SK-N-SH treated with all-trans-retinoic acid at 6 μM for 48 hours (cell line): ENCODE measurements at regions not wholly inside any gene's neighbourhood (a gene's known extent, or its start where the extent isn't known, plus 50 kb on each side); places are given as distances from the start of the nearest gene placed in this dataset.

Source experiments
- ATAC-seq: fragments of 200-7000 bp; cut with Tn5 transposase; 3 replicates; pipeline ENCODE4 v1.9.1; 2020; ENCODE audit warnings: mild to moderate bottlenecking, moderate library complexity
- ARNTL ChIP-seq: fragments of 450-650 bp; formaldehyde crosslinking; IDR thresholded peaks from 2 replicates; pipeline ENCODE4 v1.5.0; 2020; ENCODE audit warnings: low read depth, mild to moderate bottlenecking, moderate library complexity, borderline replicate concordance
- BACH2 ChIP-seq: fragments of 250-450 bp; sonication (Bioruptor Pico); IDR thresholded peaks from 2 replicates; pipeline ENCODE4 v1.9.0; 2021; ENCODE audit warnings: mild to moderate bottlenecking, borderline replicate concordance
- CREB5 ChIP-seq: fragments of 250-450 bp; sonication (Bioruptor Pico); IDR thresholded peaks from 2 replicates; pipeline ENCODE4 v1.5.1; 2020; ENCODE audit warnings: low read depth, mild to moderate bottlenecking, moderate library complexity
- CSDC2 ChIP-seq: fragments of 250-450 bp; sonication (Bioruptor Pico); IDR thresholded peaks from 2 replicates; pipeline ENCODE4 v1.5.0; 2020; ENCODE audit warnings: mild to moderate bottlenecking, moderate library complexity
- ESRRG ChIP-seq: fragments of 250-450 bp; sonication (Bioruptor Pico); IDR thresholded peaks from 2 replicates; pipeline ENCODE4 v1.6.1; 2021; ENCODE audit warnings: mild to moderate bottlenecking
- GLIS3 ChIP-seq: fragments of 250-450 bp; sonication (Bioruptor Pico); IDR thresholded peaks from 2 replicates; pipeline ENCODE4 v1.5.0; 2020; ENCODE audit warnings: mild to moderate bottlenecking, moderate library complexity
- ISL1 ChIP-seq: fragments of 250-450 bp; sonication (Bioruptor Pico); IDR thresholded peaks from 2 replicates; pipeline ENCODE4 v2.1.2; 2022; ENCODE audit warnings: mild to moderate bottlenecking, moderate library complexity
- OSR1 ChIP-seq: fragments of 250-450 bp; sonication (Bioruptor Pico); IDR thresholded peaks from 2 replicates; pipeline ENCODE4 v1.8.0; 2022; ENCODE audit warnings: moderate library complexity, mild to moderate bottlenecking, inconsistent platforms
- POU6F1 ChIP-seq: fragments of 250-450 bp; sonication (Bioruptor Pico); IDR thresholded peaks from 2 replicates; pipeline ENCODE4 v1.8.0; 2021; ENCODE audit warnings: low read depth, mild to moderate bottlenecking, moderate library complexity, borderline replicate concordance
- PPARA ChIP-seq: fragments of 250-450 bp; sonication (Bioruptor Pico); IDR thresholded peaks from 2 replicates; pipeline ENCODE4 v1.5.0; 2020; ENCODE audit warnings: mild to moderate bottlenecking, borderline replicate concordance
- SNAI2 ChIP-seq: fragments of 250-450 bp; sonication (Bioruptor Pico); IDR thresholded peaks from 2 replicates; pipeline ENCODE4 v1.5.0; 2020; ENCODE audit warnings: mild to moderate bottlenecking, moderate library complexity
- TCF4 ChIP-seq: fragments of 250-450 bp; sonication (Bioruptor Pico); IDR thresholded peaks from 2 replicates; pipeline ENCODE4 v1.8.0; 2021; ENCODE audit warnings: mild to moderate bottlenecking, moderate library complexity, borderline replicate concordance
- TOX ChIP-seq: fragments of 250-450 bp; sonication (Bioruptor Pico); IDR thresholded peaks from 2 replicates; pipeline ENCODE4 v1.8.0; 2021; ENCODE audit warnings: mild to moderate bottlenecking, moderate library complexity, borderline replicate concordance
- ZC3H10 ChIP-seq: fragments of 250-450 bp; sonication (Bioruptor Pico); IDR thresholded peaks from 2 replicates; pipeline ENCODE4 v1.5.1; 2021; ENCODE audit warnings: mild to moderate bottlenecking, moderate library complexity
- ZFP3 ChIP-seq: fragments of 250-450 bp; sonication (Bioruptor Pico); IDR thresholded peaks from 2 replicates; pipeline ENCODE4 v1.5.0; 2020; ENCODE audit warnings: mild to moderate bottlenecking, moderate library complexity
- ZFP30 ChIP-seq: fragments of 450-650 bp; formaldehyde crosslinking; IDR thresholded peaks from 2 replicates; pipeline ENCODE4 v1.5.0; 2022; ENCODE audit warnings: mild to moderate bottlenecking, moderate library complexity
- ZNF565 ChIP-seq: fragments of 450-650 bp; formaldehyde crosslinking; conservative IDR thresholded peaks from 2 replicates; pipeline ENCODE4 v1.5.0; 2020; ENCODE audit warnings: low read depth, mild to moderate bottlenecking, moderate library complexity
- ZNF70 ChIP-seq: fragments of 450-650 bp; formaldehyde crosslinking; IDR thresholded peaks from 2 replicates; pipeline ENCODE4 v1.5.0; 2020; ENCODE audit warnings: mild to moderate bottlenecking, moderate library complexity
- ZNF8 ChIP-seq: fragments of 450-650 bp; formaldehyde crosslinking; IDR thresholded peaks from 2 replicates; pipeline ENCODE4 v1.5.0; 2020; ENCODE audit warnings: mild to moderate bottlenecking, moderate library complexity
- TF ChIP-seq, protein P1 (sequence below): fragments of 250-450 bp; sonication (Bioruptor Pico); IDR thresholded peaks from 2 replicates; pipeline ENCODE4 v1.5.0; 2020; ENCODE audit warnings: mild to moderate bottlenecking, moderate library complexity
- TF ChIP-seq, protein P2 (sequence below): fragments of 250-450 bp; sonication (Bioruptor Pico); IDR thresholded peaks from 2 replicates; pipeline ENCODE4 v1.8.0; 2020; ENCODE audit warnings: mild to moderate bottlenecking, moderate library complexity, borderline replicate concordance

GRCh38 chr3:41126961-41127360 lies 72.3 kb upstream of the CTNNB1 start:
- TF ChIP-seq OSR1: no peak
- TF ChIP-seq ZFP30: no peak
- no peak for TF ChIP-seq ZNF8 (CRISPR knock-in tag)
- no peak for TF ChIP-seq SNAI2 (CRISPR knock-in tag)
- TF ChIP-seq ZFP3 (CRISPR knock-in tag): no peak
- no peak for TF ChIP-seq ZNF70
- no peak for TF ChIP-seq CREB5 (CRISPR knock-in tag)
- TF ChIP-seq, protein P1, sequence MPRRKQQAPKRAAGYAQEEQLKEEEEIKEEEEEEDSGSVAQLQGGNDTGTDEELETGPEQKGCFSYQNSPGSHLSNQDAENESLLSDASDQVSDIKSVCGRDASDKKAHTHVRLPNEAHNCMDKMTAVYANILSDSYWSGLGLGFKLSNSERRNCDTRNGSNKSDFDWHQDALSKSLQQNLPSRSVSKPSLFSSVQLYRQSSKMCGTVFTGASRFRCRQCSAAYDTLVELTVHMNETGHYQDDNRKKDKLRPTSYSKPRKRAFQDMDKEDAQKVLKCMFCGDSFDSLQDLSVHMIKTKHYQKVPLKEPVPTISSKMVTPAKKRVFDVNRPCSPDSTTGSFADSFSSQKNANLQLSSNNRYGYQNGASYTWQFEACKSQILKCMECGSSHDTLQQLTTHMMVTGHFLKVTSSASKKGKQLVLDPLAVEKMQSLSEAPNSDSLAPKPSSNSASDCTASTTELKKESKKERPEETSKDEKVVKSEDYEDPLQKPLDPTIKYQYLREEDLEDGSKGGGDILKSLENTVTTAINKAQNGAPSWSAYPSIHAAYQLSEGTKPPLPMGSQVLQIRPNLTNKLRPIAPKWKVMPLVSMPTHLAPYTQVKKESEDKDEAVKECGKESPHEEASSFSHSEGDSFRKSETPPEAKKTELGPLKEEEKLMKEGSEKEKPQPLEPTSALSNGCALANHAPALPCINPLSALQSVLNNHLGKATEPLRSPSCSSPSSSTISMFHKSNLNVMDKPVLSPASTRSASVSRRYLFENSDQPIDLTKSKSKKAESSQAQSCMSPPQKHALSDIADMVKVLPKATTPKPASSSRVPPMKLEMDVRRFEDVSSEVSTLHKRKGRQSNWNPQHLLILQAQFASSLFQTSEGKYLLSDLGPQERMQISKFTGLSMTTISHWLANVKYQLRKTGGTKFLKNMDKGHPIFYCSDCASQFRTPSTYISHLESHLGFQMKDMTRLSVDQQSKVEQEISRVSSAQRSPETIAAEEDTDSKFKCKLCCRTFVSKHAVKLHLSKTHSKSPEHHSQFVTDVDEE (CRISPR knock-in tag): no peak
- TF ChIP-seq ZC3H10: no peak
- no peak for TF ChIP-seq PPARA
- TF ChIP-seq, all 23 proteins: peak for 0
- ATAC-seq: no peak

DNA sequence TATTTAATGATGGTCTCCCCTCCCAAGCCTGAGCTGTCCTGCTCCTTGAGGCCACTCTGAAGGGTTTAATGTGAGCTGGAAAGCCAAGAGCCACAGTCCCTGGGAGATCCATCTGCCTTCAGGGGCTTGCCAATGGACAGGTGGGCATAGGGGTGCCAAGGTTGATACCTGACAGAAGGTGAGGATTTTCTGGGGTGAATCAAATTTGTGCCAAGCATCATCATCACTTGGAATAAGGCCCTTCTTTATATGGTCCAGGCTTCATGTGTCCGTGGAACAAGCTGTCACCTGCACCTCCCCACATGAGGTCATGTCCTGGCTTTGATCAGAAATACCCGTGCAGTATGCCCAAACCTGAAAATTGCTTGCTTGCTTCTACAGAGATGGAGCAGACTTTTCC lies 71.9 kb upstream of the CTNNB1 start:
- no peak for ATAC-seq
- no peak for TF ChIP-seq ISL1 (CRISPR knock-in tag)

DNA sequence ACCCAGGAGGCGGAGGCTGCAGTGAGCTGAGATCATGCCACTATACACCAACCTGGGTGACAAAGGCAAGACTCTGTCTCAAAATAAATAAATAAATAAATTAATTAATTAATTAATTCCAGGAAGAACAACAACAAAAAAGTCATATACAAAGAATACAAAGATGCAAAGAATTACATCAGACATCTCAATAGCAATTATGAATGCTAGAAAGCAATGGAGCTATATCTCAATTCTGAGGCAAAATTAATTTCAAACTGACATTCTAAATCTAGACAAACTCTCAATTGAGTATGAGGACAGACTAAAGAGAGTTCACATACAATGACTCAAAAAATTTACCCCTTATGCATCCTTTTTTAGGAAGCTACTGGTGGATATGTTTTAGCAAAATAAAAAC lies 69.6 kb upstream of the CTNNB1 start:
- ATAC-seq: no peak
- TF ChIP-seq POU6F1 (CRISPR knock-in tag) (no peak), ARNTL (CRISPR knock-in tag) (no peak), TCF4 (CRISPR knock-in tag) (no peak), BACH2 (no peak), TOX (CRISPR knock-in tag) (no peak), SNAI2 (CRISPR knock-in tag) (no peak), ESRRG (CRISPR knock-in tag) (no peak), GLIS3 (CRISPR knock-in tag) (no peak), ZNF565 (no peak), ZFP3 (CRISPR knock-in tag) (no peak), CREB5 (CRISPR knock-in tag) (no peak), ZC3H10 (no peak), ZFP30 (no peak)
- TF ChIP-seq, protein P2, sequence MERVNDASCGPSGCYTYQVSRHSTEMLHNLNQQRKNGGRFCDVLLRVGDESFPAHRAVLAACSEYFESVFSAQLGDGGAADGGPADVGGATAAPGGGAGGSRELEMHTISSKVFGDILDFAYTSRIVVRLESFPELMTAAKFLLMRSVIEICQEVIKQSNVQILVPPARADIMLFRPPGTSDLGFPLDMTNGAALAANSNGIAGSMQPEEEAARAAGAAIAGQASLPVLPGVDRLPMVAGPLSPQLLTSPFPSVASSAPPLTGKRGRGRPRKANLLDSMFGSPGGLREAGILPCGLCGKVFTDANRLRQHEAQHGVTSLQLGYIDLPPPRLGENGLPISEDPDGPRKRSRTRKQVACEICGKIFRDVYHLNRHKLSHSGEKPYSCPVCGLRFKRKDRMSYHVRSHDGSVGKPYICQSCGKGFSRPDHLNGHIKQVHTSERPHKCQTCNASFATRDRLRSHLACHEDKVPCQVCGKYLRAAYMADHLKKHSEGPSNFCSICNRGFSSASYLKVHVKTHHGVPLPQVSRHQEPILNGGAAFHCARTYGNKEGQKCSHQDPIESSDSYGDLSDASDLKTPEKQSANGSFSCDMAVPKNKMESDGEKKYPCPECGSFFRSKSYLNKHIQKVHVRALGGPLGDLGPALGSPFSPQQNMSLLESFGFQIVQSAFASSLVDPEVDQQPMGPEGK (CRISPR knock-in tag): no peak

DNA sequence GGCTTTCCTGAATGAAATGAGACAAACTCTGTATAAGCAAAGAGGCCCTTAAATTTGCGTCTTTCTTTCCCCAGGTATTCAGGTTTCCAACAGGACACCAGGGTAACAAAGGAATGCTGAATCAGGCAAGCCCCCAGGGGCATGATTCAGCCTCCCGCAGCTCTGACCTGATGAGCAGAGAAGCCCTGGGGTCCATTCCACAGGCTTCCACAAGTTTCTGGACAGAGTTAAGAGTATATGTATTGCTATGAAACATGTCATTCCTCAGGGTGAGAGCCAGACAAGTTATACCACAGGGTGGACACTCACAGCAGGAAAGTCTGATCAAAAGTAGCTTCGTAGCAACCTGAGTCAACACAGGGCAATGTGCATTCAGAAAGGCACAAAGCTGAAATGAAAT lies 68.1 kb upstream of the CTNNB1 start:
- TF ChIP-seq ZC3H10: no peak
- no peak for TF ChIP-seq ESRRG (CRISPR knock-in tag)
- no peak for TF ChIP-seq ZNF8 (CRISPR knock-in tag)
- no peak for TF ChIP-seq CSDC2
- no peak for TF ChIP-seq SNAI2 (CRISPR knock-in tag)
- no peak for TF ChIP-seq ARNTL (CRISPR knock-in tag)
- TF ChIP-seq, protein P2 (CRISPR knock-in tag): no peak
- no peak for TF ChIP-seq ZNF70
- no peak for TF ChIP-seq GLIS3 (CRISPR knock-in tag)
- no peak for TF ChIP-seq TOX (CRISPR knock-in tag)
- no peak for TF ChIP-seq BACH2
- no peak for TF ChIP-seq POU6F1 (CRISPR knock-in tag)
- TF ChIP-seq, all 23 proteins: peak for 0
- ATAC-seq: no peak
